ENCODE measurements at regions not wholly inside any gene's neighbourhood (a gene's known extent, or its start where the extent isn't known, plus 50 kb on each side); places are given as distances from the start of the nearest gene placed in this dataset.

GRCh38 chr13:79943346-79944023 lies 397.4 kb downstream of the SPRY2 start:
- H3K9me3 ChIP-seq: peaks cover 0 to 12% (median 0%) of the 10 kb centered on the region in 8 donors
- no peak overlapping the region for H3K27ac ChIP-seq
- no peak overlapping the region for H3K4me3 ChIP-seq
- TF ChIP-seq CTCF (IDR thresholded peaks at IDR 0.05 in 8 of 11, conservative IDR thresholded peaks at IDR 0.05 in 3 of 11) (no peak), POLR2A (IDR thresholded peaks at IDR 0.05) (no peak), POLR2AphosphoS5 (IDR thresholded peaks at IDR 0.05) (no peak)
- DNase-seq: no peak
- intact Hi-C loops (cut with DNase I; ENCODE audit: low total_unique reads): no loop called here
- H3K27me3 ChIP-seq (replicated peaks in 1 of 7): no peaks in the 10 kb centered on the region
- WGBS, 5 donors: 43 to 68% (median 56%) methylated on average over 2 of the region's 2 CpGs
- H3K4me1 ChIP-seq: no peaks in the 10 kb centered on the region
- H3K36me3 ChIP-seq: no peaks in the 10 kb centered on the region

- no peak overlapping the region for H3K27ac ChIP-seq
- no peaks in the 10 kb centered on the region for H3K4me1 ChIP-seq
- no peak overlapping the region for H3K4me3 ChIP-seq
- intact Hi-C loops (cut with DNase I; ENCODE audit: low total_unique reads): no loop called here
- H3K27me3 ChIP-seq (replicated peaks in 1 of 7): no peaks in the 10 kb centered on the region
- H3K36me3 ChIP-seq: no peaks in the 10 kb centered on the region
- H3K9me3 ChIP-seq: no peaks in the 10 kb centered on the region
- WGBS, 5 donors: 91 to 98% (median 94%) methylated on average over 5 of the region's 5 CpGs
- TF ChIP-seq POLR2A (IDR thresholded peaks at IDR 0.05) (no peak), CTCF (IDR thresholded peaks at IDR 0.05 in 8 of 11, conservative IDR thresholded peaks at IDR 0.05 in 3 of 11) (no peak), POLR2AphosphoS5 (IDR thresholded peaks at IDR 0.05) (no peak)
- no peak for DNase-seq
These were observed 399.2 kb downstream of the SPRY2 start for GRCh38 chr13:79941752-79942151.

- no peaks in the 10 kb centered on the region for H3K27me3 ChIP-seq (replicated peaks in 1 of 7)
- no peak overlapping the region for H3K27ac ChIP-seq
- no peaks in the 10 kb centered on the region for H3K36me3 ChIP-seq
- no peaks in the 10 kb centered on the region for H3K4me1 ChIP-seq
- WGBS, 5 donors: 78 to 94% (median 86%) methylated on average over 2 of the region's 2 CpGs
- no peaks in the 10 kb centered on the region for H3K9me3 ChIP-seq
- DNase-seq: no peak
- no peak for TF ChIP-seq POLR2AphosphoS5 (IDR thresholded peaks at IDR 0.05)
- TF ChIP-seq CTCF (IDR thresholded peaks at IDR 0.05 in 8 of 11, conservative IDR thresholded peaks at IDR 0.05 in 3 of 11): no peak
- H3K4me3 ChIP-seq: no peak overlapping the region
- intact Hi-C loops (cut with DNase I; ENCODE audit: low total_unique reads): no loop called here
These were observed 401.2 kb downstream of the SPRY2 start for GRCh38 chr13:79939689-79940088.

GRCh38 chr13:79937771-79938216 lies 403.1 kb downstream of the SPRY2 start:
- intact Hi-C loops (cut with DNase I; ENCODE audit: low total_unique reads): no loop called here
- Histone ChIP-seq H3K27ac (no peak overlapping the region), H3K4me1 (no peaks in the 10 kb centered on the region), H3K27me3 (replicated peaks in 1 of 7) (no peaks in the 10 kb centered on the region), H3K36me3 (no peaks in the 10 kb centered on the region), H3K9me3 (no peaks in the 10 kb centered on the region), H3K4me3 (no peak overlapping the region)
- TF ChIP-seq POLR2AphosphoS5 (IDR thresholded peaks at IDR 0.05) (no peak), CTCF (IDR thresholded peaks at IDR 0.05 in 8 of 11, conservative IDR thresholded peaks at IDR 0.05 in 3 of 11) (no peak), POLR2A (IDR thresholded peaks at IDR 0.05) (no peak)
- 68 to 88% (median 83%) methylated on average over 1 to 3 of the region's 3 CpGs for WGBS, 5 donors
- no peak for DNase-seq

Measured in spleen (tissue), 11 donors.